ENCODE measurements at regions not wholly inside any gene's neighbourhood (a gene's known extent, or its start where the extent isn't known, plus 50 kb on each side); places are given as distances from the start of the nearest gene placed in this dataset.

DNA sequence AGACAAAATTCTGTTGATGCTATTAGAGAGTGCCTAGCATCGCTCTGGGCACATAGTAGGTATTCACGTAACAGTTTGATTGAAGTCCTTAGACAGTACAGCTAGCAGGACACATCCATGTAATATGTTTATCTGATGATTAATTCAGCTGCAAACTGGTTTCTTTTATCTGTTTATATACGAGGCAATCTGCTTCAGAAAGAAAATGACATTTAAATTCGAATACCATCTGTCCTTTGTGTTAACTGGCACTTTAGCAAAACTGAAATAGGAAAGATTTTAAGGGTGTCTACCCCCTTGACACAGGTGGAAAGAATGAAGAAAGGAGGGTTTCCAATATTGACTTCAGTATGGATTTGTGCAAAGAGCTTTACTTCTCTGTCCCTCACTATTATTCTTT, 192.5 kb downstream of the MFSD1 start:
- Histone ChIP-seq H3K27ac (ENCODE audit: insufficient read depth, low read length) (no peak overlapping the region), H3K4me2 (ENCODE audit: extremely low read depth, insufficient read depth, low read length) (no peak overlapping the region), H3K4me3 (replicated peaks in 1 of 4; ENCODE audit: control extremely low read depth in 1 of 4, insufficient read depth in 1 of 4, low read depth in 3 of 4, low read length in 4 of 4) (no peak overlapping the region), H3K9ac (ENCODE audit: insufficient read depth, low read length) (no peak overlapping the region), H3K36me3 (ENCODE audit: control insufficient read depth, insufficient read depth, low read length) (no peaks in the 10 kb centered on the region), H3K27me3 (ENCODE audit: control insufficient read depth, insufficient read depth, low read length) (no peaks in the 10 kb centered on the region), H3K4me1 (ENCODE audit: control insufficient read depth, extremely low read depth, insufficient read depth, low read length) (no peaks in the 10 kb centered on the region), H4K20me1 (ENCODE audit: control insufficient read depth, extremely low read depth, insufficient read depth, low read length) (no peaks in the 10 kb centered on the region), H2AFZ (ENCODE audit: low read length) (no peak overlapping the region), H3K79me2 (ENCODE audit: control insufficient read depth, insufficient read depth, low read length) (no peaks in the 10 kb centered on the region), H3K9me3 (ENCODE audit: control insufficient read depth, insufficient read depth, low read depth, low read length) (no peaks in the 10 kb centered on the region)
- no peak for TF ChIP-seq EZH2 (IDR thresholded peaks at IDR 0.05; ENCODE audit: low read length, missing control alignments)
- TF ChIP-seq, protein P1, sequence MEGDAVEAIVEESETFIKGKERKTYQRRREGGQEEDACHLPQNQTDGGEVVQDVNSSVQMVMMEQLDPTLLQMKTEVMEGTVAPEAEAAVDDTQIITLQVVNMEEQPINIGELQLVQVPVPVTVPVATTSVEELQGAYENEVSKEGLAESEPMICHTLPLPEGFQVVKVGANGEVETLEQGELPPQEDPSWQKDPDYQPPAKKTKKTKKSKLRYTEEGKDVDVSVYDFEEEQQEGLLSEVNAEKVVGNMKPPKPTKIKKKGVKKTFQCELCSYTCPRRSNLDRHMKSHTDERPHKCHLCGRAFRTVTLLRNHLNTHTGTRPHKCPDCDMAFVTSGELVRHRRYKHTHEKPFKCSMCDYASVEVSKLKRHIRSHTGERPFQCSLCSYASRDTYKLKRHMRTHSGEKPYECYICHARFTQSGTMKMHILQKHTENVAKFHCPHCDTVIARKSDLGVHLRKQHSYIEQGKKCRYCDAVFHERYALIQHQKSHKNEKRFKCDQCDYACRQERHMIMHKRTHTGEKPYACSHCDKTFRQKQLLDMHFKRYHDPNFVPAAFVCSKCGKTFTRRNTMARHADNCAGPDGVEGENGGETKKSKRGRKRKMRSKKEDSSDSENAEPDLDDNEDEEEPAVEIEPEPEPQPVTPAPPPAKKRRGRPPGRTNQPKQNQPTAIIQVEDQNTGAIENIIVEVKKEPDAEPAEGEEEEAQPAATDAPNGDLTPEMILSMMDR (conservative IDR thresholded peaks at IDR 0.05 in 1 of 2, IDR thresholded peaks at IDR 0.05 in 1 of 2; ENCODE audit: low read depth in 1 of 2, low read length in 2 of 2): no peak
- no peak for DNase-seq (ENCODE audit: low read depth in 2 of 2)

DNA sequence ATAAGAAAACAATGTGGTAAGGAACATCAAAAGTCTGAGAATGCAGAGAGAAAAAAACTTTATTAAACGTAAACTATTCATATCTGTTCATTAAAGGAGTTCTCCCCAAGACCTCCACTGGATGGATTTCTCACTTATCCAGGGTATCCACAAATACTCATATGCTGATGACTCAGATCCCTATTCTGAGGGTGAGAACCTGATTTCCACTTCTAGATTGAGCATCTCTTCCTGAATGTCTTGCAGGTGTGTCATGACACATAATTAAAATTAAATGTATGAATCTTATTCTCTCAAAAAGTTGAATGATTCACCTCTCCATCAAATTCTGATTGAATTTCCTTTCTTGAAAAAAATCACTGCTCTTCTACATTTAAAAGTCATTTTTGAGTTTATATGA, 199.9 kb downstream of the MFSD1 start:
- H3K27me3 ChIP-seq (ENCODE audit: control insufficient read depth, insufficient read depth, low read length): no peaks in the 10 kb centered on the region
- no peaks in the 10 kb centered on the region for H4K20me1 ChIP-seq (ENCODE audit: control insufficient read depth, extremely low read depth, insufficient read depth, low read length)
- H3K36me3 ChIP-seq (ENCODE audit: control insufficient read depth, insufficient read depth, low read length): no peaks in the 10 kb centered on the region
- DNase-seq (ENCODE audit: low read depth in 2 of 2): peak in 1 of 2 donors; percentile 4
- no peak overlapping the region for H2AFZ ChIP-seq (ENCODE audit: low read length)
- no peaks in the 10 kb centered on the region for H3K9me3 ChIP-seq (ENCODE audit: control insufficient read depth, insufficient read depth, low read depth, low read length)
- TF ChIP-seq, protein P1 (conservative IDR thresholded peaks at IDR 0.05 in 1 of 2, IDR thresholded peaks at IDR 0.05 in 1 of 2; ENCODE audit: low read depth in 1 of 2, low read length in 2 of 2): no peak
- TF ChIP-seq EZH2 (IDR thresholded peaks at IDR 0.05; ENCODE audit: low read length, missing control alignments): no peak
- no peaks in the 10 kb centered on the region for H3K4me1 ChIP-seq (ENCODE audit: control insufficient read depth, extremely low read depth, insufficient read depth, low read length)
- H3K4me3 ChIP-seq (replicated peaks in 1 of 4; ENCODE audit: control extremely low read depth in 1 of 4, insufficient read depth in 1 of 4, low read depth in 3 of 4, low read length in 4 of 4): no peak overlapping the region
- H3K9ac ChIP-seq (ENCODE audit: insufficient read depth, low read length): no peak overlapping the region
- no peaks in the 10 kb centered on the region for H3K79me2 ChIP-seq (ENCODE audit: control insufficient read depth, insufficient read depth, low read length)
- no peak overlapping the region for H3K4me2 ChIP-seq (ENCODE audit: extremely low read depth, insufficient read depth, low read length)
- no peak overlapping the region for H3K27ac ChIP-seq (ENCODE audit: insufficient read depth, low read length)

DNA sequence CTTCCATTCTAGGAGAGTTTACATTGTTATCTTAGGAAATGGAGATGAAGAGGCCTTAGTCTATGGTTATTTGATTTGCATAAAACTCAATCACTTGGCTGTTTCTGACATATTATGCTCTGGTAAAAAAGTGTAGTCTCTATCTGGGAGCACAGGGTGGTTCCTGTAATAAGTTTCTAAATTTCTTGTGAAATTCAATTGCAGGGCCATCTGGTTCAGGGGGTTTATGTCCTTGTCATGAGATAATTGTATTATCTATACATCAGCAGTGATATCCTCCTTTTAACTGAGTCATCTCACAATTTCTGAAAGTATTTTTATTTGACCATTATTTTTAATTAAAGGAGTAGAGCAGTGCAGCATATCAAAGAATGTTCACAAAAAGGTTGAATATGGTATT, 203.3 kb downstream of the MFSD1 start:
- Histone ChIP-seq H2AFZ (ENCODE audit: low read length) (no peak overlapping the region), H3K79me2 (ENCODE audit: control insufficient read depth, insufficient read depth, low read length) (no peaks in the 10 kb centered on the region), H3K4me2 (ENCODE audit: extremely low read depth, insufficient read depth, low read length) (no peak overlapping the region), H3K9me3 (ENCODE audit: control insufficient read depth, insufficient read depth, low read depth, low read length) (no peaks in the 10 kb centered on the region), H4K20me1 (ENCODE audit: control insufficient read depth, extremely low read depth, insufficient read depth, low read length) (no peaks in the 10 kb centered on the region), H3K27ac (ENCODE audit: insufficient read depth, low read length) (no peak overlapping the region), H3K9ac (ENCODE audit: insufficient read depth, low read length) (no peak overlapping the region), H3K36me3 (ENCODE audit: control insufficient read depth, insufficient read depth, low read length) (no peaks in the 10 kb centered on the region), H3K4me1 (ENCODE audit: control insufficient read depth, extremely low read depth, insufficient read depth, low read length) (no peaks in the 10 kb centered on the region), H3K27me3 (ENCODE audit: control insufficient read depth, insufficient read depth, low read length) (no peaks in the 10 kb centered on the region), H3K4me3 (replicated peaks in 1 of 4; ENCODE audit: control extremely low read depth in 1 of 4, insufficient read depth in 1 of 4, low read depth in 3 of 4, low read length in 4 of 4) (no peak overlapping the region)
- DNase-seq (ENCODE audit: low read depth in 2 of 2): no peak
- TF ChIP-seq EZH2 (IDR thresholded peaks at IDR 0.05; ENCODE audit: low read length, missing control alignments): no peak
- TF ChIP-seq, protein P1 (conservative IDR thresholded peaks at IDR 0.05 in 1 of 2, IDR thresholded peaks at IDR 0.05 in 1 of 2; ENCODE audit: low read depth in 1 of 2, low read length in 2 of 2): no peak
